ENCODE measurements at regions not wholly inside any gene's neighbourhood (a gene's known extent, or its start where the extent isn't known, plus 50 kb on each side); places are given as distances from the start of the nearest gene placed in this dataset.

DNA sequence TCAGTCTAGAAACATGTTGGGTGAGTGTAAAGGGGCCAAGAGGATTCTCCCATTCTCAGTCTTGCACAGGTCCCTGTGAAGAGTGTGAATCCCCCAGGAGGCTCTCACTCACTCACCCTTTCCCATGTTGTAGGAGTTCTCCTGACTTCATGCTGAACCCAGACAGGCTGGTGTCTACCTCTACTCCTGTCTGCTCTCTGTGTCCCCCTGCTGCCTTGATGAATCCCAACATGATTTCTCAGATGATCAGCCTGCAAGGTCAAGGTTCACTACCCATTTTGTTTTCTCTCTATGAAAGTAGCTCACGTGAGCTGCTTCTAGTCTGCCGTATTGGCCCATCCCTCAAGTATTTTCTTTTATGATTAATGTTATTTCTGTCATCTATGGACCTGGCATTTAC is 500.6 kb downstream of the ETS1 start:
- H3K27ac ChIP-seq: no peak overlapping the region
- no peaks in the 10 kb centered on the region for H3K27me3 ChIP-seq
- DNase-seq: no peak
- no peaks in the 10 kb centered on the region for H3K36me3 ChIP-seq
- no peak for TF ChIP-seq POLR2A (IDR thresholded peaks at IDR 0.05)
- TF ChIP-seq, protein P1, sequence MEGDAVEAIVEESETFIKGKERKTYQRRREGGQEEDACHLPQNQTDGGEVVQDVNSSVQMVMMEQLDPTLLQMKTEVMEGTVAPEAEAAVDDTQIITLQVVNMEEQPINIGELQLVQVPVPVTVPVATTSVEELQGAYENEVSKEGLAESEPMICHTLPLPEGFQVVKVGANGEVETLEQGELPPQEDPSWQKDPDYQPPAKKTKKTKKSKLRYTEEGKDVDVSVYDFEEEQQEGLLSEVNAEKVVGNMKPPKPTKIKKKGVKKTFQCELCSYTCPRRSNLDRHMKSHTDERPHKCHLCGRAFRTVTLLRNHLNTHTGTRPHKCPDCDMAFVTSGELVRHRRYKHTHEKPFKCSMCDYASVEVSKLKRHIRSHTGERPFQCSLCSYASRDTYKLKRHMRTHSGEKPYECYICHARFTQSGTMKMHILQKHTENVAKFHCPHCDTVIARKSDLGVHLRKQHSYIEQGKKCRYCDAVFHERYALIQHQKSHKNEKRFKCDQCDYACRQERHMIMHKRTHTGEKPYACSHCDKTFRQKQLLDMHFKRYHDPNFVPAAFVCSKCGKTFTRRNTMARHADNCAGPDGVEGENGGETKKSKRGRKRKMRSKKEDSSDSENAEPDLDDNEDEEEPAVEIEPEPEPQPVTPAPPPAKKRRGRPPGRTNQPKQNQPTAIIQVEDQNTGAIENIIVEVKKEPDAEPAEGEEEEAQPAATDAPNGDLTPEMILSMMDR (IDR thresholded peaks at IDR 0.05): no peak
- no peak overlapping the region for H3K4me3 ChIP-seq
- H3K4me1 ChIP-seq: no peaks in the 10 kb centered on the region
- intact Hi-C loops (cut with DNase I; ENCODE audit: low total_unique reads): no loop called here
- H3K9me3 ChIP-seq: no peaks in the 10 kb centered on the region

- H3K9me3 ChIP-seq: no peaks in the 10 kb centered on the region
- TF ChIP-seq, protein P1 (IDR thresholded peaks at IDR 0.05): no peak
- TF ChIP-seq POLR2A (IDR thresholded peaks at IDR 0.05): no peak
- DNase-seq: no peak
- H3K4me1 ChIP-seq: no peaks in the 10 kb centered on the region
- no peaks in the 10 kb centered on the region for H3K36me3 ChIP-seq
- intact Hi-C loops (cut with DNase I; ENCODE audit: low total_unique reads): no loop called here
- H3K4me3 ChIP-seq: no peak overlapping the region
- no peaks in the 10 kb centered on the region for H3K27me3 ChIP-seq
- H3K27ac ChIP-seq: no peak overlapping the region
Measured at GRCh38 chr11:128085276-128085675, 502.1 kb downstream of the ETS1 start.

- Histone ChIP-seq H3K27me3 (no peaks in the 10 kb centered on the region), H3K27ac (no peak overlapping the region), H3K36me3 (no peaks in the 10 kb centered on the region), H3K4me3 (no peak overlapping the region), H3K4me1 (no peaks in the 10 kb centered on the region), H3K9me3 (no peaks in the 10 kb centered on the region)
- intact Hi-C loops (cut with DNase I; ENCODE audit: low total_unique reads): no loop called here
- TF ChIP-seq, protein P1 (IDR thresholded peaks at IDR 0.05): no peak
- no peak for TF ChIP-seq POLR2A (IDR thresholded peaks at IDR 0.05)
- DNase-seq: no peak
Measured at GRCh38 chr11:128082574-128082973, 504.8 kb downstream of the ETS1 start.

DNA sequence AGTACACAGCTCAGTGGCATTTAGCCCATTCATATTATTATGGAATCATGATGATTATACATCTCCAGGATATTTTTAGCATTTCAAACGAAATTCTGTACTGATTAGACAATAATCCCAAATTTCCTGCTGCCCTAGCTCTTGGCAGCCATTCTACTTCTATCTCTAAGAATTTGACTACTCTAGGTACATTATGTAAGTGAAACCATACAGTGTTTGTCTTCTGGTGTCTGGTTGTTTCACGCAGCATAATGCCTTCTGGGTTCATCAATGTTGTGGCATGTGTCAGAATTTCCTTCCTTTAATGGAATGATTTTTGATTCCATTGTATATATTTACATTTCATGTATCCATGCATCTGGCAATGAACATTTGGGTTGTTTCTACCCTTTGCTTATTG is 517.7 kb downstream of the ETS1 start:
- no peak for DNase-seq
- no peaks in the 10 kb centered on the region for H3K9me3 ChIP-seq
- no peaks in the 10 kb centered on the region for H3K27me3 ChIP-seq
- no peak overlapping the region for H3K27ac ChIP-seq
- intact Hi-C loops (cut with DNase I; ENCODE audit: low total_unique reads): no loop called here
- TF ChIP-seq, protein P1 (IDR thresholded peaks at IDR 0.05): no peak
- no peak for TF ChIP-seq POLR2A (IDR thresholded peaks at IDR 0.05)
- no peak overlapping the region for H3K4me3 ChIP-seq
- no peaks in the 10 kb centered on the region for H3K36me3 ChIP-seq
- H3K4me1 ChIP-seq: no peaks in the 10 kb centered on the region

DNA sequence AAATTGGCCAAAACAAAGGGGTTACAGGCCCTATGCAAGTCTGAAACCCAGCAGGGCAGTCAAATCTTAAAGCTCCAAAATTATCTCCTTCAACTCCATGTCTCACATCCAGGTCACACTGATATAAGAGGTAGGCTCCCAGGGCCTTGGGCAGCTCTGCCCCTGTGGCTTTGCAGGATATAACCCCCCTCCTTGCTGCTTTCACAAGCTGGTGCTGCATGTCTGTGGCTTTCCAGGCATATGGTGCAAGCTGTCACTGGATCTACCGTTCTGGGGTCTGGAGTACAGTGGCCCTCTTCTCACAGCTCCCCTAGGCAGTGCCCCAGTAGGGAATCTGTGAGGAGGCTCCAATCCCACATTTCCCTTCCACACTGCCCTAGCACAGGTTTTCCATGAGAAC is 519.6 kb downstream of the ETS1 start:
- no peak overlapping the region for H3K27ac ChIP-seq

More for the DNA sequence above, 519.6 kb downstream of the ETS1 start:
- no peaks in the 10 kb centered on the region for H3K4me1 ChIP-seq
- no peaks in the 10 kb centered on the region for H3K9me3 ChIP-seq
- no peak for DNase-seq
- H3K27me3 ChIP-seq: no peaks in the 10 kb centered on the region
- no peaks in the 10 kb centered on the region for H3K36me3 ChIP-seq
- no peak overlapping the region for H3K4me3 ChIP-seq
- TF ChIP-seq, protein P1 (IDR thresholded peaks at IDR 0.05): no peak
- TF ChIP-seq POLR2A (IDR thresholded peaks at IDR 0.05): no peak
- intact Hi-C loops (cut with DNase I; ENCODE audit: low total_unique reads): no loop called here

All from uterus (tissue), 3 donors.